ENCODE measurements at regions not wholly inside any gene's neighbourhood (a gene's known extent, or its start where the extent isn't known, plus 50 kb on each side); places are given as distances from the start of the nearest gene placed in this dataset.
A peak's percentile ranks its signal among the peaks of the same experiment; 100 is the strongest.

GRCh38 chr18:26741758-26742157 lies 123.7 kb downstream of the AQP4 start:
- DNase-seq (ENCODE audit: low read depth) = no peak

- peak; percentile 25 for DNase-seq (ENCODE audit: low read depth)
Measured at GRCh38 chr18:26741048-26741447, 124.5 kb downstream of the AQP4 start.

- DNase-seq (ENCODE audit: low read depth) = no peak
Measured at GRCh38 chr18:26740396-26740795, 125.1 kb downstream of the AQP4 start.

GRCh38 chr18:26738706-26739105 lies 126.8 kb downstream of the AQP4 start:
- DNase-seq (ENCODE audit: low read depth) = no peak

GRCh38 chr18:26736301-26736700 lies 129.2 kb downstream of the AQP4 start:
- no peak for DNase-seq (ENCODE audit: low read depth)

GRCh38 chr18:26734760-26735159 lies 130.7 kb downstream of the AQP4 start:
- DNase-seq (ENCODE audit: low read depth) = no peak

GRCh38 chr18:26729449-26729848 lies 136.1 kb downstream of the AQP4 start:
- no peak for DNase-seq (ENCODE audit: low read depth)

GRCh38 chr18:26729008-26729407 lies 136.5 kb downstream of the AQP4 start:
- no peak for DNase-seq (ENCODE audit: low read depth)

- DNase-seq (ENCODE audit: low read depth) = no peak
Measured at GRCh38 chr18:26723981-26724380, 141.5 kb downstream of the AQP4 start.

- no peak for DNase-seq (ENCODE audit: low read depth)
Measured at GRCh38 chr18:26722565-26722931, 143.0 kb downstream of the AQP4 start.

- no peak for DNase-seq (ENCODE audit: low read depth)
Measured at GRCh38 chr18:26721854-26722564, 143.5 kb downstream of the AQP4 start.

- DNase-seq (ENCODE audit: low read depth) = no peak
Measured at GRCh38 chr18:26719896-26720295, 145.6 kb downstream of the AQP4 start.

- DNase-seq (ENCODE audit: low read depth) = no peak
Measured at GRCh38 chr18:26717123-26717719, 148.3 kb downstream of the AQP4 start.

GRCh38 chr18:26714739-26715138 lies 150.8 kb downstream of the AQP4 start:
- no peak for DNase-seq (ENCODE audit: low read depth)

GRCh38 chr18:26711756-26712155 lies 153.8 kb downstream of the AQP4 start:
- no peak for DNase-seq (ENCODE audit: low read depth)

- no peak for DNase-seq (ENCODE audit: low read depth)
Measured at GRCh38 chr18:26710470-26711096, 154.9 kb downstream of the AQP4 start.

- DNase-seq (ENCODE audit: low read depth) = no peak
Measured at GRCh38 chr18:26709897-26710296, 155.6 kb downstream of the AQP4 start.

GRCh38 chr18:26708806-26709716 lies 156.4 kb downstream of the AQP4 start:
- no peak for DNase-seq (ENCODE audit: low read depth)

GRCh38 chr18:26706911-26707351 lies 158.6 kb downstream of the AQP4 start:
- DNase-seq (ENCODE audit: low read depth) = no peak

- DNase-seq (ENCODE audit: low read depth) = no peak
Measured at GRCh38 chr18:26705757-26706156, 157.4 kb upstream of the KCTD1 start.

GRCh38 chr18:26703170-26703930 lies 155.0 kb upstream of the KCTD1 start:
- no peak for DNase-seq (ENCODE audit: low read depth)

All from renal cortical epithelial cell (primary cell).